GM10266 (cell line): ENCODE measurements at regions not wholly inside any gene's neighbourhood (a gene's known extent, or its start where the extent isn't known, plus 50 kb on each side); places are given as distances from the start of the nearest gene placed in this dataset.

Experiments used
- DNase-seq: peaks from one replicate; pipeline ENCODE4 v3.0.0; 2012; ENCODE audit errors: extremely low spot score
- CTCF ChIP-seq: IDR thresholded peaks from 2 replicates; pipeline ENCODE4 v1.5.1; 2012; ENCODE audit warnings: mild to moderate bottlenecking, low read depth; ENCODE audit not compliant: control insufficient read depth, insufficient read depth; ENCODE audit errors: missing control alignments

DNA sequence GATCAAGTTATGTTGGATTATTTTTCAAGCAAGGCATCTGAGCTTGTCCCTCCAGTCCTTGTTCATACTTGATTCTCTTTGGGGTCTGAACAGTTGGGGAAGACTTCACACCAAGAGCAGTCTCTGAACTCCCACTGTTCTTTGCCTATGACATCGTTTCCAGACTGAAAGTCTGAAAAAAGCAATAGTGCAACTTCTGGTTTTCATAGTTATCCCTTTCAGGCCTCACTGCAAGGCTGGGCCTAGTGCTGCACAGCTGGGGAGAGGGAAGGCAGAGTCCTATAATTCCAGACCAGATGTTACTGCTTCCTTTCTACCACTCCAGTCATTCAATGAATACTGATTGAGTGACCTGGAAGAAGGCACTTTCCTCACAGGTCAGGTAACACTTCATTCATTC is 187.1 kb upstream of the CCND2 start:
- no peak for TF ChIP-seq CTCF
- DNase-seq = no peak

DNA sequence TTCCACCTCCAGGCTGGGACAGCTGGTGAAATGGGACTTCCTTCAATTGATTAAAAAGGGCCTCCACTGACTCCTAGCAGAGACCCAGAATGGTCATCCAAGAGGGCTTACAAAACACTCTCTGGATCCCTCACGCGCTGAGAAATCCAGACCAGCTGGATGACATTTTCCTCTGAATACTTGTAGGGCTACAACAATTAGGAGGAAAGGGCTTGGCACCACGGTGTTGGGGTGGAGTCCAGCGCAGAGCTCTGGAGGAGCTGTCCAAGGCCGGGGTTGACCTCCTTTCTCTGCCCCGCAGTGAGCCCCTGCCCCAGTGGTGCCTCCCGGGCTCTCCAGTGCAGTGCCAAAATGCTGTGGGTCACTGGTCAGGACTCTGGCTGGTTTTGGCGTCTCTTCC is 189.0 kb upstream of the CCND2 start:
- no peak for TF ChIP-seq CTCF
- DNase-seq = no peak

GRCh38 chr12:4082809-4083403 is 190.7 kb upstream of the CCND2 start:
- no peak for TF ChIP-seq CTCF
- DNase-seq = no peak

GRCh38 chr12:4080213-4080612 is 193.3 kb upstream of the CCND2 start:
- TF ChIP-seq CTCF = no peak
- no peak for DNase-seq

GRCh38 chr12:4074129-4074528 is 199.4 kb upstream of the CCND2 start:
- no peak for DNase-seq
- no peak for TF ChIP-seq CTCF

- peak; percentile 5 for DNase-seq
- TF ChIP-seq CTCF = no peak
Observed at GRCh38 chr12:4069670-4070010, 196.4 kb upstream of the PARP11 start.

DNA sequence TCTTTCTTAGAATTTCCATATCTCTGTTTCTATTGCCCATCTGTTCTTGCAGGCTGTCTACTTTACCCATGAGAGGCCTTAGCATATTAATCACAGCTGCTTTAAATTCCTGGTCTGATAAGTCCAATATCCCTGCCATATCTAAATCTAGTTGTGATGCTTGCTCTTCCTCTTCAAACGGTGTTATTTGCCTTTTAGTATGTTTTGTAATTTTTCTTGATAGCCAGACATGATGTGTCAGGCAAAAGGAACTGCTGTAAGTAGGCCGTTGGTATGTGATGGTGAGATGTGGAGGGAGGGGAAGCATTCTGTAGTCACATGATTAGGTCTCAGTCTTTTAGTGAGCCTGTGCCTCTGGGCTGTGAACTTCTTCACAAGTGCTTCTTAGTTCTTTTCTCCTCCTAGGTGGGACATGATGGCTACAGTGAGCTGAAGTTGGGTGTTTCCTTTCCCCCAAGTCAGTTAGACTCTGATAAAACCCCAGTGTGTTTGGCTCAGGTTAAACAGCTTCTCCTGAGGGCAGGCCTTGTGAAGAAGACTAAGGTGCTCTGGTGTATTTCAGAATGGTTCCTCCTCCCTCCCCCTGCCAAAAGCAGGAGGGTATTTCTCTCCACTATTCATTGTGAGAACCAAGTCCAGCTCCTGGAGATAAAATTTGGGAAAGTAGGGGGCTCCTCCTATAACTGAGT is 195.9 kb upstream of the PARP11 start:
- no peak for DNase-seq
- TF ChIP-seq CTCF = no peak
